ENCODE measurements at regions not wholly inside any gene's neighbourhood (a gene's known extent, or its start where the extent isn't known, plus 50 kb on each side); places are given as distances from the start of the nearest gene placed in this dataset.
A peak's percentile ranks its signal among the peaks of the same experiment; 100 is the strongest.

DNA sequence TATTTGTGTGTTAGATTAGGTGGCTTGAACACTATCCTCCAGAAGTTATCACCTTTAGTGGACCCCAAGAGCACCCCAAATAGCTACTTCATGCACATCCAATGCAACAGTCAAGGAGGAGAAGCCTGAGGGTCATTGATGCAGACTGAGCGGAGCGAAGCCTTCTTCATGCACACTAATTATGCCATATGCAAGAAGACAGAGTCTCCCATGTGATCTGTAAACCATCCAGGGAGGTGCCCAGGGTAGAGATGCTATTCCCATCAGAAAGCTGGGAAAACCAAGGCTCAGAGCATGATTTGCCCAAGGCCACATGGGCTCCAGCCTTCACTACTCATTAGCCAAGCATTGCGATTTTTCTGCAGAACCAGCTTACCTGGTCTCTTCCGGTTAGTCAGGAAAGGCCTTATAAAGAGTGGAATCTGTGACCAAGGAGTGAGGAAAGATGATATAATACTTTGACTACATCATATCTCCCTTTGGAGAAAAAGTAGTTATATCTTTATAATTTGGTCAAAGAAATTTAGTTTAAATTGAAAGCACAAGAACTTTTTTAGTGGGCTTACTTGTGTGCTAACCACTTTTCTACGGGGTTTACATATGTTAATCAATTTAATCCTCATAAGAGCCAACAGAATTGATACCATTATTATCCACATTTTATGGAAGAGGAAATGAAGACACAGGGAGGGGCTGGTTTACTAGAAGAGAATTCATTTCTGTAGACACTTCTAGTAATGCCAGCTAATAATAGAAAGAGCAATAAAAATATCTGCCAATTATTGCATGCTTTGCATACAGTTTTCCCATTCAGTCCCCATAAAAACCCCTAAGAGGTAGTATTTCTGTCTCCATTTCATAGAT, 220.0 kb downstream of the ESM1 start:
- DNase-seq, result no peak

- no peak for DNase-seq
These were observed 221.0 kb downstream of the ESM1 start for GRCh38 chr5:54764102-54765090.

- DNase-seq, result no peak
These were observed 224.1 kb downstream of the ESM1 start for GRCh38 chr5:54761213-54761701.

DNA sequence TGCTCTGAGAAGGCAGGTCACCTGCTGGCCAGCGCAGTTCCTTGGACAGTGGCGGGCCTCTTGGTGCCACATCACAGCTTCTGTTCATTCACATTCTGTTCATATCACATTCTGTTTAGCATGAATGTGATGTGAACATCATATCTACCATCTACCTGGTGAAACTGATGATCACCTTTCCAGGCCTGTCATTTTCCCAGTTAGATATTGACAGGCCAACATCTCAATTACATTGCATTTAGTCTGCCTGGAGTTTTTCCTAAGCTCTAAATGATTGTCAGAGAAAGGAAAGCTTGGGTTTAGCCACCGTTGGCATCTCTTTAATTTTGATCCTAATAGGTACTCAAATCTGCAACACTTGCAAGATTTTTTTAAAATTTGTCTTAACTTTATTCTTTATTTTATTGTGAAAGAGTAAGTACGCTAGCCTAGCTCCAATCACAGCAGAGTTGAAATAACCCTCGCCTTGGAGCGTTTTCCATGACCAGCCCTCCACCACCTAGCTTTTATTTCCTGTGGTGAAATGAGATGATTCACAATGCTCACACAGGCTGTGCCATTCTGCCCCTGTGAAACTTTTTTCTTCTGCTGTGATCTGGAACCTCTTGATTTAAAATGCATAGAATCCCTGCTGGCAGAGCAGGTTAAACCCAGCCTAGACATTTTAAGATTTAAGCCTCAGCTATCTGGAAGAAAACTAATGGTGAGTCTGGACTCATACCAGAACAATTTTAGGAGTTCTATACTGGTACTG, 225.0 kb downstream of the ESM1 start:
- no peak for DNase-seq

GRCh38 chr5:54758038-54758437, 227.4 kb downstream of the ESM1 start:
- DNase-seq, result no peak

- no peak for DNase-seq
These were observed 227.9 kb downstream of the ESM1 start for GRCh38 chr5:54757541-54757940.

DNA sequence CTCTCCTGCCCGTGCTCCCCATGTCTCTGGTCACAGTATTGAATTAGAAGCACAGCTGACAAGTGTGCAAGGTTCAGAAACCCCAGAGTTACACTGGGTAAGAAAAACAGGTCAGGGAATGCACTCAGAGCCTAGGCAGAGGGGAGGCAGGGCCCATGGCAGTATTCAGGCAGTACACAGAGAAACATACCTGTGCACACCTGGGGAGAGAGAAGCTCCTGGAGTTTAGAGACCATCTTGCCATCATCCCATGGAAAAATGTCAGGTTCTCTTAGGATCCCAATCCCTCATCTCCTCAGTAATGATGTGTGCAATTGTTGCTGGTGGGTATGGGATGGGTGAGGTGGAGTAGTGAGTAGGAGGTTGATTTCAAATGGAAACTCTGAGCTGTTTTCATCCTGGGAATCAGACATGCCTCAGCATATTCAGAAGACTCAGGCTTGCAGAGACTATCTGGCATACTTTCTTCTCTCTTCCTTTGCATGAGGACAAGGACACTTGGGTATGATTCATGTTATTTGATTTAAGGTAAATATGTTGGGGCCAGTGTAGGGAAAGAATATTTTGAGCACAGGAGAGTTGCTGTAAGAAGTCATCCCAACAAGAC, 228.5 kb downstream of the ESM1 start:
- DNase-seq, result no peak

DNA sequence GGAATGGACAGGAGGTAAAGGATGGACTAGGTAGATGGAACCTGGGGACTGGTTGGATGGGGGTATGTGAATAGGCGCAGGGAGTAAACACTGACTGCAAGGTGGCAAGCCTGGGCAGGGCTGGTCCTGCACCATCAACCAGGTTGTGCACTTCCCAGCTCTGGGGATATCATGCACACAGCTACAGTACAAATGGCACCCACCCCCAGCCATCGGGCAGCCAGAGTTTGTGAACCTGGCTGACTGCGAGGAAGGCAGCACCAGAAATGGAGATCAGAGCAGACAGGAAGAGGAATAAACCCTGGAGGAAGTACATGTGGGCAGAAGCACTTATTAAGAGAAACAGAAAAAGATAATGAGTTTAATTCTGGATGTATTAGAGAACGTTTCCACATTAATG, 229.1 kb downstream of the ESM1 start:
- no peak for DNase-seq

DNA sequence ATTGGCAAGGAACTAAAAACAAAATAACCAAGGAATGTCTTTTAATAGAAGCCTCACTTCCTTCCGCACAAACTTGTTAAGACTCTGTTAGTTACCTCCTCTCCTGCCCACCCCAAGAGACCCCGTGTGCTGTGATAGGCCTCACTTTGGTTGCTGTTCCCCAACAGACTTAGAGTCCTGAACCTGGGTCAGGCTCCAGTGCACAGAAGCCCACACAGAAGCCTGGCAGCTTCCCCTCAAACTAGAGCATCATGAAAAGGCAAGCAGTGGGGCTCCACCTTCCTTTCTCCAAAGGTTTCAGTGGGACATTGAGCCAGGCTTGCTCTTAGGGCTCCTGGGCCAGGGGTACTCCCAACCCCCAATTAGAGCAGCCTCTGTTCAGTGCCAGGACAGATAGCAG, 230.5 kb downstream of the ESM1 start:
- DNase-seq, result no peak

GRCh38 chr5:54754420-54754819, 231.0 kb downstream of the ESM1 start:
- no peak for DNase-seq

- DNase-seq, result no peak
These were observed 231.6 kb downstream of the ESM1 start for GRCh38 chr5:54753753-54754152.

- no peak for DNase-seq
These were observed 232.4 kb downstream of the ESM1 start for GRCh38 chr5:54753034-54753433.

GRCh38 chr5:54748527-54748926, 231.0 kb downstream of the SNX18 start:
- no peak for DNase-seq

- no peak for DNase-seq
These were observed 229.3 kb downstream of the SNX18 start for GRCh38 chr5:54746777-54747398.

DNA sequence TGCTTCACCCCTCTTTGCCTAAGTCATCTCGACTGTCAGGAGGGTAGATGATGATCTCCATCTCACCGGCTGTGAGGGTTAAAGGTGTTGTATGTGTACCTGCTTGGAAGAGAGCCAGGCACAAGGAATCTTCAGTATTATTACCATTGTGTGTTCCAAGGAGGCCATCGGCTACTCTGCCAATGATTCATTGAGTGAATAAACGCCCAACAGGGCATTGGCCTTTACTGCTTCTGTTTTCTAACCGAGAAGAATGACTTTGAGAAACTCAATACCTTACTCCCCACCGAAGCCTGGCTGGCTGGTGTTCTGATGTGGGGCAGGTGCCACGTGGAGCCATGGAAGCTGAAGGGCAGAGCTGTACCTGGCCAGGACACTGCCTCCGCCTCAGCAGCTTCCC, 228.8 kb downstream of the SNX18 start:
- no peak for DNase-seq

- no peak for DNase-seq
These were observed 228.0 kb downstream of the SNX18 start for GRCh38 chr5:54745599-54745998.

DNA sequence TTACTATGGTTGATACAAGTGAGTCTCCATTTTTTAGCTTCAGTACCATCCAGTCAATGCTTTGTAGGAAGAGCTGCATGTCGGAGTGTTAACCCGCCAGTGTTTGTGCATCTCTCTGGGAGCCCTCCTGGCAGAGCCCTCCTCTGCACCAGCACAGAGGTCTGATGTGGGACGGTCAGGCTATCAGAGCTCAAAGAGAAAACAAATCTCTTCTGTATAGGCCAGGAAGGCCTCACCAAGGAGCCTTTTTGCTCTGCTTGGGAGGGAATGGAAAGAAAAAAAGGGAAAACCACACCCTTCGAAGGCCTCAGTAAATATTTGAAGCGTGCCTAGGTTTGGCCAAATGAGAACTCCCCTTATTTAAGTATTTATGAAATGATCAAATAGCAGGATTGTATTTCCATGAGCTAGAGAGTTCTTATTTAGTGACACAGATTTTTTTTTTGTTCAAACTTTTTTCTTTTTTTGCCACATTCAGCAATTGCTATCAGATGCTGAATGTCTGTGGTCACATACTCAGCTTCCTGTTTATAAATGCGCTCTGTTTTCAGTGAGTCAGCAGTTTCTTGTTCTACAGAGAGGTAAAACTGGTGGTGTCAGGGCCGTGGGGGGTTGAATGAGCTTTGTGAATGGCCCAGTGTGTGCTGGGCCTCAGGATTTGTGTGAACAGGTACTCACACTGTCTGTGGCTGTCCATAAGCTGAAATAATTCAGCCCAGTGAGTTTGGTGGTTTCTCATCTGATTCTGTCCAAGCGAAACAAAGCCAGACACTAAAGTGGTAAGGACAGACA, 226.6 kb downstream of the SNX18 start:
- peak; percentile 64 for DNase-seq

DNA sequence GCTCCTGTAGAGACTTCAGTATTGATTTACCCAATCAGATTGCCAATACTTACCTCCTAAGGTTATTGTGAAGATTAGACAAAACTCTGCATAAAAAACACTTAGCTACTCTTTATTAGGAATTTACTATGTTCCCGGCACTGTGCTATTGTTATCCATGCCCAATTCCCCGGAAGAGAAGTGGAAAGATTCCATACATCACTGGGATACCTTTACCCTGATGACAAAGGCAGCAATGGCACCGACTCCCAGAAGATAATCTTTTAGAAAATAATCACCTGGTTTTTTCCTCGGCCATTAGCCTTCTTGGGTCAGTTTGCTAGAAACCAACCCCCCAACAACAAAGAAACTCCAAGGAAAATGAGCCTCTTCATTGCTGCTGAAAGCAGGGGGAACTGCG, 226.0 kb downstream of the SNX18 start:
- no peak for DNase-seq

DNA sequence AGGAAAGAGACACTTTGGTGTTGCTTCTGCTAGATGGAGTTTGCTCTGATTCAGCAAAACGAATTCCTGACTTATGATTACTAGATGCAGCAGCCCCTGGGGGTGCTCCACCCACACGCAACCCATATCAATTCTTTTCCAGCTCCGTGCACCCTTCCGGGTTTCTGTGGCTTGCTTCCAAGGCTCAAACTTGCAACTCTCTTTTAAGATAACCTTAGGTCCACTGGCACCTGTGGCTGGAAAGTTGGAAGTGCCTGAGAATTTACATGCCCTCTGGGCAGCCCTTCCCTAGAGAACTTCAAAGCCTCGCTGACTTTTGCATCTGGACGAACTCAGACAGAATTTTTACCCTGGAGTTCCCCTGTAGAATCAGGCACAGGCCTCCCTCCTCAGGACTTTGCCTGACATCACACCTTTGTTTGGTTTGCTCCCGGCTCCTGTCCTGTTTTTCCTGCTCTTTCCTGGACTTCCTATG, 224.9 kb downstream of the SNX18 start:
- no peak for DNase-seq

DNA sequence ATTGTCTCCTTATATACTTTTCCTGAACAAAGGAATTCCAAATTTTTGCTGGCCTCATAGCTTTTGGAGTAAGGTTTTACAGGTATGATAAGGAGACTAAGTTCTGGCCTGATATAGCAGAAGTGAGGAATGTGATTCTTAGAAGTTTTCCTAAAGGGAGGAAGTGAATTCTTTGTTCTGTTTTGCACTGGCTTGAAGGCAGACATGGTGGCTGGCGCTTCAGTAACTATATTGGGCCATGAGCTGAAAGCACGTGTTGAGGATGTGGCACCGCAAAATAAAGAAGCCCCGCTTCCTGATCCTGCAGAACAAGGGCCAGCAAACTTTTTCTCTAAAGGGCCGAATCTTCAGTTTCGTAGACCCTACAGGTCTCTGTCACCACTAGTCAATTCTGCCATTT, 224.2 kb downstream of the SNX18 start:
- no peak for DNase-seq

- DNase-seq, result no peak
These were observed 222.6 kb downstream of the SNX18 start for GRCh38 chr5:54740141-54740540.
